Astrocyte (in vitro differentiated cells and primary cell): ENCODE measurements at regions not wholly inside any gene's neighbourhood (a gene's known extent, or its start where the extent isn't known, plus 50 kb on each side); places are given as distances from the start of the nearest gene placed in this dataset.

Experiments used
- EZH2 ChIP-seq: IDR thresholded peaks from 2 replicates; pipeline ENCODE4 v1.6.1; 2012; ENCODE audit warnings: mild to moderate bottlenecking, low read length, inconsistent platforms; ENCODE audit not compliant: insufficient read depth
- TF ChIP-seq, protein P1 (sequence below): IDR thresholded peaks from 2 replicates; pipeline ENCODE4 v1.5.1; 2011; ENCODE audit warnings: low read depth, mild to moderate bottlenecking, inconsistent platforms, low read length, moderate library complexity; ENCODE audit not compliant: insufficient read depth

DNA sequence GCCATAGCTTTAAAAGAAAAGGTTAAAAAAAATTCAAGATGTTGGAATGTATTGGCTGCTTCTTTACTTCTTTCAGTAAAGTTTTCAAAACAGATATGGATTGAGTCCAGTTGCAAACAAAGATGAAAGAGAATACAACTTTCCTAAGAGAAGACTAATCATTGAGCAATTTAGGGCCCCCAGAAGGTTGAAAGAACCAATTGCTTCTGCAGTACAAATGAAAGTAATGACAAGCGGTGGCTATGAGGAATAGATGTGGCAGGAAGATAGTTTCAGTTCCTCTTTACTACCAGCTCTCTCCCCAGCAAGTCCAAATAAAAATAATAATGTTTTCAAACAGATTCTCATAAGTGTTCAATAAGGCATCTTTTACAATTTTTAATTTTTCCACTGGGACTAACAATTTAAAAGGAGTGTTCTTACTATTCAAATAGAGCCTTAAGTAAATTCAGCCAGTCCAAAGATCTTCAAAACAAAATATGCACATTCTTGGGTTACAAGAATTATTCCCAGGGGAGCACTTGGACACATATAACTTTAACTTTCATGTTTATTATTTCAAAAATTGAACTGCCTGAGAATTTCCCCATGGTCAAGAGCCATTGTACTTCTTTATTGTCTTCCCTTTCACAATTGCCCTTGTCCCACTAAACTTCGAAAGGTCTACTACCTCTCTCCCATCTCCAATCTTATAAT is 62.3 kb upstream of the PPP1R12A start:
- TF ChIP-seq, protein P1, sequence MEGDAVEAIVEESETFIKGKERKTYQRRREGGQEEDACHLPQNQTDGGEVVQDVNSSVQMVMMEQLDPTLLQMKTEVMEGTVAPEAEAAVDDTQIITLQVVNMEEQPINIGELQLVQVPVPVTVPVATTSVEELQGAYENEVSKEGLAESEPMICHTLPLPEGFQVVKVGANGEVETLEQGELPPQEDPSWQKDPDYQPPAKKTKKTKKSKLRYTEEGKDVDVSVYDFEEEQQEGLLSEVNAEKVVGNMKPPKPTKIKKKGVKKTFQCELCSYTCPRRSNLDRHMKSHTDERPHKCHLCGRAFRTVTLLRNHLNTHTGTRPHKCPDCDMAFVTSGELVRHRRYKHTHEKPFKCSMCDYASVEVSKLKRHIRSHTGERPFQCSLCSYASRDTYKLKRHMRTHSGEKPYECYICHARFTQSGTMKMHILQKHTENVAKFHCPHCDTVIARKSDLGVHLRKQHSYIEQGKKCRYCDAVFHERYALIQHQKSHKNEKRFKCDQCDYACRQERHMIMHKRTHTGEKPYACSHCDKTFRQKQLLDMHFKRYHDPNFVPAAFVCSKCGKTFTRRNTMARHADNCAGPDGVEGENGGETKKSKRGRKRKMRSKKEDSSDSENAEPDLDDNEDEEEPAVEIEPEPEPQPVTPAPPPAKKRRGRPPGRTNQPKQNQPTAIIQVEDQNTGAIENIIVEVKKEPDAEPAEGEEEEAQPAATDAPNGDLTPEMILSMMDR = no peak
- no peak for TF ChIP-seq EZH2
